ENCODE measurements at regions not wholly inside any gene's neighbourhood (a gene's known extent, or its start where the extent isn't known, plus 50 kb on each side); places are given as distances from the start of the nearest gene placed in this dataset.

DNA sequence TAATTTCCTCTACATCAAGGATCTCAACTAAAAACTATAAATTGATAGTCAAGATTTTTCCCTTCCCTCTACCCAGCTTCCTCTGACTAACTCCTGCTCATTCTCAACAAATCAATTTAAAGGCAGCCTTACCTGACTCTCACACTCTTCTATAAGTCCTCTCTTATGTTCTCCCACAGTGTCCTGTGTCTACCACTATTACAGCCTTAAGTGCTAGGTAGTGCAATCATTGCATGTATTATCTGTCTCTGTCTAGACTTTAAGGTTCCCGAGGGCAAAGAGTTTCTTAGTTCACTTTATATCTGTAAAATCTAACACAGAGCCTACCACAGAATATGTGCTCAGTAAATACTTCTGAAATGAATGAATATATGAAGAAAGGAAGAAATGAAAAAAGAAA, 123.7 kb downstream of the BTC start:
- no peaks in the 10 kb centered on the region for H3K27me3 ChIP-seq (ENCODE audit: control insufficient read depth in 1 of 2, insufficient read depth in 2 of 2, low read length in 2 of 2)
- in situ Hi-C loops (cut with HindIII; ENCODE audit: extremely low pct_ligation_motif_present, low pct_unique_long_range_greater_than_20kb), result loop anchor here (5.0 to 10.0 kb wide), 3 partner anchors 136 to 348 kb away; no protein-coding TSS in a partner anchor
- H3K4me1 ChIP-seq (ENCODE audit: insufficient read depth, low read length), result peaks cover 3% of the 10 kb centered on the region; the same call in 1 of the 2 replicates
- H3K9me3 ChIP-seq (ENCODE audit: low read length), result no peaks in the 10 kb centered on the region
- TF ChIP-seq ZNF766 (CRISPR knock-in tag; IDR thresholded peaks at IDR 0.05; ENCODE audit: borderline replicate concordance), result no peak
- TF ChIP-seq, protein P1, sequence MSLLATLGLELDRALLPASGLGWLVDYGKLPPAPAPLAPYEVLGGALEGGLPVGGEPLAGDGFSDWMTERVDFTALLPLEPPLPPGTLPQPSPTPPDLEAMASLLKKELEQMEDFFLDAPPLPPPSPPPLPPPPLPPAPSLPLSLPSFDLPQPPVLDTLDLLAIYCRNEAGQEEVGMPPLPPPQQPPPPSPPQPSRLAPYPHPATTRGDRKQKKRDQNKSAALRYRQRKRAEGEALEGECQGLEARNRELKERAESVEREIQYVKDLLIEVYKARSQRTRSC (CRISPR knock-in tag; IDR thresholded peaks at IDR 0.05; ENCODE audit: low read depth), result no peak
- no peak for TF ChIP-seq ZNF790 (CRISPR knock-in tag; IDR thresholded peaks at IDR 0.05; ENCODE audit: borderline replicate concordance)
- 0 out of 2 replicates have a peak, but pooled peaks have one; percentile 11 for TF ChIP-seq HMG20A (CRISPR knock-in tag; IDR thresholded peaks at IDR 0.05; ENCODE audit: borderline replicate concordance)
- TF ChIP-seq BRD4 (CRISPR knock-in tag; IDR thresholded peaks at IDR 0.05), result no peak
- FAIRE-seq, result no peak
- no peaks in the 10 kb centered on the region for H4K20me1 ChIP-seq (ENCODE audit: insufficient read depth, low read length)
- no peak overlapping the region for H3K27ac ChIP-seq (ENCODE audit: extremely low read length, insufficient read depth, low read length)
- ChIA-PET POLR2A (interaction anchor here (0.9 to 1.6 kb wide), 2 partner anchors 16 to 139 kb away, joined by 3 to 5 read pairs; no protein-coding TSS in a partner anchor), CTCF (ENCODE audit: low intra/inter-chr PET ratio, low total read pairs) (interaction anchor here (1.6 to 3.0 kb wide), 5 partner anchors 134 to 350 kb away, joined by 6 to 36 read pairs (median 10); no protein-coding TSS in a partner anchor)
- no peak for ATAC-seq
- H3K4me2 ChIP-seq (ENCODE audit: low read depth, low read length), result no peak overlapping the region
- H3K79me2 ChIP-seq (ENCODE audit: insufficient read depth, low read length), result no peaks in the 10 kb centered on the region
- no peak for DNase-seq (ENCODE audit: low spot score)
- no peaks in the 10 kb centered on the region for H3K36me3 ChIP-seq (replicated peaks in 1 of 2; ENCODE audit: control insufficient read depth in 1 of 2, insufficient read depth in 2 of 2, low read length in 2 of 2)
- no peak overlapping the region for H3K9ac ChIP-seq (ENCODE audit: insufficient read depth, low read depth, low read length)
- BruUV-seq (replicated peaks), result no TSS peak
- H2AFZ ChIP-seq (ENCODE audit: low read length), result no peak overlapping the region
- WGBS (ENCODE audit: low lambda C conversion rate), result 97% methylated on average over 1 of the region's 1 CpG
- H3K4me3 ChIP-seq (replicated peaks in 1 of 3; ENCODE audit: insufficient read depth in 1 of 3, low read depth in 2 of 3, low read length in 3 of 3), result no peak overlapping the region
- intact Hi-C loops (cut with micrococcal nuclease; ENCODE audit: unreplicated experiment), result loop anchor here (2.0 kb wide), 1 partner anchor 138 kb away; no protein-coding TSS in a partner anchor

DNA sequence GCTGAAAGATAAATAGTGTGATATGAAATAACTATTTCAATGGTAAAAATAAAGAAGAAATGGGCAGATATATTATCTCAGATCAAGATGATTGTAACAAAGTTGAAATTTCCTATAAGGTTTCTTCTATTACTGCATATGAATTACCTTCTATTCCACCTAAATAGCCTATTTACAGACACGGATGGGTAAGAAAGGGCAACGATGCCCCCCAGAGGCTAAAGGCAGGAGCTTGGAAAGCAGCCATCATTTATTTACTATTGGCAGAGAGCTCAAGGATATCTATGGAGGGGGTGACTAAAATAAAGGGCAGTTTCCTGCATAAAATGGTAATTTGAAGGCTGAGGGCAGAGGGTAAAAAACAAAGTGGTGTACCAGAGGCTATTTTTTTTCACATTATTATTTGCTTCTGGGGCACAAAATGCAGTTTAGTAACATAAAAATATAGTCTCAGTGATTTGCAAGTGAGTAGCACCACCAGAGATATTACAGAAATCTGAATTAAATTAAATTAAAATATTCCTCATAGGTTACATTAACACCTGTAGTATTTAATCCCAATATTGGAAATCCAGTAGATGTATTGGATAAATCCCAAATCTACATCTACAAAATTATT, 123.1 kb downstream of the BTC start:
- peak; percentile 34 for FAIRE-seq
- peak; percentile 69 for DNase-seq (ENCODE audit: low spot score)
- POLR2A ChIA-PET, result interaction anchor here (0.9 to 1.6 kb wide), 2 partner anchors 17 to 139 kb away, joined by 3 to 5 read pairs; no protein-coding TSS in a partner anchor
- Histone ChIP-seq H3K79me2 (ENCODE audit: insufficient read depth, low read length) (no peaks in the 10 kb centered on the region), H3K4me3 (replicated peaks in 1 of 3; ENCODE audit: insufficient read depth in 1 of 3, low read depth in 2 of 3, low read length in 3 of 3) (no peak overlapping the region), H3K4me1 (ENCODE audit: insufficient read depth, low read length) (no peaks in the 10 kb centered on the region), H3K36me3 (replicated peaks in 1 of 2; ENCODE audit: control insufficient read depth in 1 of 2, insufficient read depth in 2 of 2, low read length in 2 of 2) (no peaks in the 10 kb centered on the region), H4K20me1 (ENCODE audit: insufficient read depth, low read length) (no peaks in the 10 kb centered on the region), H3K27ac (ENCODE audit: extremely low read length, insufficient read depth, low read length) (no peak overlapping the region), H3K27me3 (ENCODE audit: control insufficient read depth in 1 of 2, insufficient read depth in 2 of 2, low read length in 2 of 2) (no peaks in the 10 kb centered on the region), H3K9me3 (ENCODE audit: low read length) (no peaks in the 10 kb centered on the region), H3K4me2 (ENCODE audit: low read depth, low read length) (no peak overlapping the region), H2AFZ (ENCODE audit: low read length) (no peak overlapping the region), H3K9ac (ENCODE audit: insufficient read depth, low read depth, low read length) (no peak overlapping the region)
- 0% methylated on average over 2 of the region's 2 CpGs for WGBS (ENCODE audit: low lambda C conversion rate)
- no TSS peak for BruUV-seq (replicated peaks)
- CTCF ChIA-PET (ENCODE audit: low intra/inter-chr PET ratio, low total read pairs), result interaction anchor here (0.7 to 3.0 kb wide), 6 partner anchors 135 to 443 kb away, joined by 3 to 36 read pairs (median 10); no protein-coding TSS in a partner anchor
- ATAC-seq, result peak; percentile 92
- intact Hi-C loops (cut with micrococcal nuclease; ENCODE audit: unreplicated experiment) (loop anchor here (1.0 to 2.0 kb wide), 3 partner anchors 48 to 294 kb away; no protein-coding TSS in a partner anchor), in situ Hi-C loops (cut with HindIII; ENCODE audit: extremely low pct_ligation_motif_present, low pct_unique_long_range_greater_than_20kb) (loop anchor here (5.0 to 10.0 kb wide), 3 partner anchors 136 to 349 kb away; no protein-coding TSS in a partner anchor)
- TF ChIP-seq ZNF510 (CRISPR knock-in tag; IDR thresholded peaks at IDR 0.05; ENCODE audit: low read depth), result no peak
- TF ChIP-seq GATAD2A (CRISPR knock-in tag; IDR thresholded peaks at IDR 0.05), result peak; percentile 53; the same call in 1 of the 2 replicates
- TF ChIP-seq, protein P2, sequence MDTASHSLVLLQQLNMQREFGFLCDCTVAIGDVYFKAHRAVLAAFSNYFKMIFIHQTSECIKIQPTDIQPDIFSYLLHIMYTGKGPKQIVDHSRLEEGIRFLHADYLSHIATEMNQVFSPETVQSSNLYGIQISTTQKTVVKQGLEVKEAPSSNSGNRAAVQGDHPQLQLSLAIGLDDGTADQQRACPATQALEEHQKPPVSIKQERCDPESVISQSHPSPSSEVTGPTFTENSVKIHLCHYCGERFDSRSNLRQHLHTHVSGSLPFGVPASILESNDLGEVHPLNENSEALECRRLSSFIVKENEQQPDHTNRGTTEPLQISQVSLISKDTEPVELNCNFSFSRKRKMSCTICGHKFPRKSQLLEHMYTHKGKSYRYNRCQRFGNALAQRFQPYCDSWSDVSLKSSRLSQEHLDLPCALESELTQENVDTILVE (CRISPR knock-in tag; IDR thresholded peaks at IDR 0.05), result 0 out of 2 replicates have a peak, but pooled peaks have one; percentile 41
- peak; percentile 56 for TF ChIP-seq YY1 (IDR thresholded peaks at IDR 0.05; ENCODE audit: insufficient read depth, insufficient replicate concordance, low read depth, low read length)
- 0 out of 2 replicates have a peak, but pooled peaks have one; percentile 48 for TF ChIP-seq KDM3A (CRISPR knock-in tag; IDR thresholded peaks at IDR 0.05; ENCODE audit: low read depth)
- peak; percentile 95 for TF ChIP-seq SMC3 (IDR thresholded peaks at IDR 0.05; ENCODE audit: low read length)
- peak; percentile 45; the same call in 1 of the 2 replicates for TF ChIP-seq SMAD3 (CRISPR knock-in tag; IDR thresholded peaks at IDR 0.05)
- TF ChIP-seq GATAD1 (CRISPR knock-in tag; IDR thresholded peaks at IDR 0.05), result no peak
- no peak for TF ChIP-seq HNF4G (IDR thresholded peaks at IDR 0.05; ENCODE audit: borderline replicate concordance, low read depth, low read length)
- no peak for TF ChIP-seq HNF4G (CRISPR knock-in tag; IDR thresholded peaks at IDR 0.05; ENCODE audit: borderline replicate concordance, low read depth)
- TF ChIP-seq PPARG (CRISPR knock-in tag; conservative IDR thresholded peaks at IDR 0.05), result 0 out of 2 replicates have a peak, but pooled peaks have one; percentile 39
- TF ChIP-seq FOSL1 (CRISPR knock-in tag; IDR thresholded peaks at IDR 0.05; ENCODE audit: borderline replicate concordance), result no peak
